Forelimb muscle (tissue), 1 donor: ENCODE measurements at regions not wholly inside any gene's neighbourhood (a gene's known extent, or its start where the extent isn't known, plus 50 kb on each side); places are given as distances from the start of the nearest gene placed in this dataset.

Experiments
- DNase-seq: peaks from one replicate; pipeline ENCODE4 v3.0.0-alpha.2; 2013; ENCODE audit warnings: low read depth

GRCh38 chr1:229207916-229208315 is 63.0 kb upstream of the RAB4A start:
- no peak for DNase-seq

GRCh38 chr1:229208481-229208880 is 62.4 kb upstream of the RAB4A start:
- DNase-seq: no peak

- DNase-seq: no peak
Measured at GRCh38 chr1:229209386-229209785, 61.5 kb upstream of the RAB4A start.

GRCh38 chr1:229209816-229210215 is 61.1 kb upstream of the RAB4A start:
- DNase-seq: no peak

GRCh38 chr1:229210844-229211243 is 60.1 kb upstream of the RAB4A start:
- no peak for DNase-seq

- DNase-seq: no peak
Measured at GRCh38 chr1:229213797-229214196, 57.1 kb upstream of the RAB4A start.

- DNase-seq: no peak
Measured at GRCh38 chr1:229217716-229218115, 53.2 kb upstream of the RAB4A start.

GRCh38 chr1:229218612-229219025 is 52.3 kb upstream of the RAB4A start:
- no peak for DNase-seq

GRCh38 chr1:229220163-229220846 is 50.6 kb upstream of the RAB4A start:
- DNase-seq: no peak

GRCh38 chr1:229221106-229222019 is 49.5 kb upstream of the RAB4A start:
- DNase-seq: no peak
